NCI-H2196 treated with DMSO at 0.1 percent for 48 hours (cell line): ENCODE measurements at regions not wholly inside any gene's neighbourhood (a gene's known extent, or its start where the extent isn't known, plus 50 kb on each side); places are given as distances from the start of the nearest gene placed in this dataset.
"Not testable (repeated sequence)": the region's sequence is repeated elsewhere in the genome, so short reads cannot be mapped to it uniquely, and the experiment has no call there.

ENCODE experiments used
- DNase-seq: peaks from one replicate; lab custom pipeline; 2025; ENCODE audit not compliant: unreplicated experiment; lab: John Stamatoyannopoulos, UW

DNA sequence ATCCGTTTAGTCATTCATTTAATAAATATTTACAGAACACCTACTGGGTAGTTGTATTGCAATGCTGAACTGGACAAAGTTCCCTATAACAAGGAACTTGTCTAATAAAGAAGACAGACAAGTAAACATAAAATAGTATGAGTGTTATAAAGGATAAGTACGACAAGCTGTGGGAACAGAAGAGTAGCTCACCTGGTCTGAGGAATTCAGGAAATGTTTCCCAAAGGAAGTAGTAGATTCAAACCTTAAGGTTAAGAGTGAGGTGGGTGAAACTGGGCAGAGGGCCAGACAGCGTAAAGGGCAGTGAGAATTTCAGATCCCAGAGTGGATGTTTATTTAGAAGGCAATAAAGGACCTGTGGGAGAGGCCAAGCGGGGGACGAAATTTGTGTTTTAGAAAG lies 72.3 kb upstream of the CD2AP start:
- no peak for DNase-seq

DNA sequence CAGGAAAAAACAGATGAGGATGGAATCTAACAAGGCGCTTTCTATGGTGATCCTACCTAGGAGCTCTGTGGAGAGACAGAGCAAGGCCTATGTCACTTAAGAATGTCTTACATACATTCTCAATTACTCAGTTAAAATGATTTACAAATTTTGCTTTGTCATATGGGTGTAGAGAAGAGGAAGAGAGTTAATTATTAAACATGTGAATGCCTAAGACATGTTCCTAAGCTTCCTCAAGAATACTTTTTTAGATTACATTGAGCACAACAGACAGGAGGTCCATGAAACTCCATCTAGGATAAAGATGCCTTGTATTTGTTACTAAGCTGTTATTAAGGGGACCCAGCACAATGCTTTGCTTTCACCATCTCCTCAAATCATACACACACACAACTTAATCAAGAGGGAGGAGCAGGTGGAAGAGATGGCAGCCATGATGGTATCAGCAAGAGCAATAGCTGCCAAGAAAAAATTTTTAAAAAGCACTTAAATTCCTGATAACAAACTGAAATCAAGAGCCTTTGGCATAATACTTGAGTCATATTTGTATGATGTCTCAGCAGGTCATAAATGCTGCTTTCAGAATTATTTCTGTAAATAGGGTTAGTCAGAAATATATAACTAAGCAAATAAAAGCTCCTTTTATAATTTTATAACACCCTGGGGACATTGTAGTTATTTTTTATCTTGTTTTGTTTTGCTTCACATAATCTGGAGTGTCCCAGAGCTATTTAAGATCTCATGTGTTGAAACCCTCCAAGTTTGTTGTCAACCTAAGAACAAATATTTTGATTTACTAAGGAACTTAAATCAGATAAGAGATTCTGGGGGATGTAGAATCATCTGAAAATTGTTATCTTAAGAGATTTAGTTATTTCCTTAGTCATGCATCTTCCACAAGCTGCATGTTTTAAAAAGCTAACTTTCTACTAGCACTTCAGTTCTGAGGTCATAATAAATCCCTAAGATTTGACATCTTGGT lies 70.0 kb upstream of the CD2AP start:
- no peak for DNase-seq

DNA sequence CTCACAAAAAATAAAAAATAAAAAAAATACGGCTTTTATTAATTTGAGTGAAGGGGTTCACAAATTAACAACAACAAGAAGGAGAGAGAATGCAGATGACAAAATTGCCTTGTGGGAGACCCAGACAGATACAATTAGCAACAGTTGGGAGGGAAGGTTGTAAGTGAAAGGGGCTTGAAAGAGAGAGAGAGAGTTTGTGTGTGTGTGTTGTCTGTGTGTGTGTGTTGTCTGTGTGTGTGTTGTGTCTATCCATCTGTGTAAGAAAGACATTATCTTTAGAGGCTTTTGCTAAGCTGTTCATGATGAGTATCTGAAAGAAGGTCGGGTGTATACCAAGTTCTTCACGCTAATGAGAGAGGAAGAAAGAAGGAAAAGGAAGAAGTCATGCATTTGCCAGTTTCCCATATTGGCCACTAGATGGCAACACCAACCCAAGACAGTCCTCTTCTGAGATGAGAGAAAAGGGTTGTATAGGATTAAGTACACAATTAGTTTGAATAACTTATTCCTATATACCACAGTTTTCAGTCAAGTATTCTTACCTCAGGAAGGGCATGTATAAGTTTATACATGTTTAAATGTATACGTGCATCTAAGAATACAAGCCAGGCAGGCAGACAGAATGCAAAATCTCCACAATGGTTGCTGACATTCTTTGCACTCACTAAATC lies 63.7 kb upstream of the CD2AP start:
- peak; percentile 29 for DNase-seq

DNA sequence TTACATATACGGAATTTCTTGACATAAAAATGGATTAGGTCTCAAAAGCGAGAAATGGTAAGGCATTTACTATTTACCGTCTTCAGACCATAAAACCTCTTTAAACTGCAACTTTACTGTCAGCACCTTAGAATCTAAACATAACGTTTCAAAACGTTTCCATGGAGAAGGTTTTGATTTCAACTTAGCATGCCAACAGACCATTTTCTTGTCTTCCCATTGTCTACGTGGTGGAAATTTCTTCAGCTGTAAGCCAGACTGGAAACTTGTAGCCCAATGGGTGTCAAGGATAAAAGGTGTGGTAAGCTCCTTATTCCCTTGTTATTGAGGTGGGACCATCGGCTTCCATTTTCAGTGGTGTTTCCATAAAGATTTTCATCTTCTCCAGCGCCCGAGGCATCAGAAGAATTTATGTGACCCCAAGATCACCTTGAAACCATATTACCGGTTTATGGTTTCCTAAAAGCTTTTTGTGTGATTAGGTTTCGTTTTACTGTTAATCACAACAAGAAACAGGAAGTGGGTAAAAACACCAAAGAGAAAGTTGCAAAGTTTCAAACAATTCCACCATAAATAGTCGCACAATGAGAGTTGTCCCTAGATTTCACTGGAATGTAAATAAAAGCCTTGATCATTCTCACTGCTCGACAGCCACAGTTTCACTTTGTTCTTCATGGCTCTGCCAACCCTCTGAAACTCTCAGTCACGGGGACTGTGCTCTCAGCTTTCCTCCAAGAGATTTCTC lies 63.0 kb upstream of the CD2AP start:
- DNase-seq = no peak

DNA sequence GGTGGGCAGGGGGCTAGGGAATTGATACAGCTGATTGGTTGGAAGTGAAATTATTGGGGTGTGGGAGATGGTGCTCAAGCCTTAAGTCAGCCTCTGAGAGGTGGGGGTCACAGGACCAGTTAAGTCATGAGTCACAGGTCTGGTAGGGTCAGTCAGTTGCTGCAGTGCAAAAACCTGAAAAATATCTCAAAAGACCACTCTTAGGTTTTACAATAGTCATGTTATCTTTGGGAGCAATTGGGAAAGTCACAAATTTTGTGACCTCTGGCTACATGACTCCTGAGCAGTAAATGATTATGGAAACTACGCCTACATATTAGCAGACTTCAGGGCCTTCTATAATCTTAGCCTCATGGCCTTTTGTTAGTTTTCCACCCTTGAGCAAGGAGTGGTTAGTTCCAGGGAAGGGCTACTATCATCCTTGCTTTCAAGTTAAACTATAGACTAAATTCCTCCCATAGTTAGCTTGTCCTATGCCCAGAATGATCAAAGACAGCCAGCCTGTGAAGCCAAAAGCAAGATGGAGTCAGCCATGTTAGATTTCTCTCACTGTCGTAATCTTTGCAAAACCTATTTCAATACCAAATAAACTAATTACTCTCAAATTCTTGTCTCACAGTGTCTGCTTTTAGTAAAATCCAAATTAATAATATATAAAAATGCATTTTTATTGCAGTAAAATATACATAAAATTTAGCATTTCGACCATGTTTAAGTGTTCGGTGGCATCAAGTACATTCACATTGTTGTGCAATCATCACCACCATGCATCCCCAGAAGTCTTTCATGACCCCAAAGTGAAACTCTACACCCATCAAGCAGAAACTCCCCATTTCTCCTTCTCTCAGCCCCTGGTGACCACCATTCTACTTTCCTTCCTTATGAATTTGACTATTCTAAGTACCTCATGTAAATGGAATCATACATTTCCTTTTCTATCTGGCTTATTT lies 60.9 kb upstream of the CD2AP start:
- DNase-seq = no peak

DNA sequence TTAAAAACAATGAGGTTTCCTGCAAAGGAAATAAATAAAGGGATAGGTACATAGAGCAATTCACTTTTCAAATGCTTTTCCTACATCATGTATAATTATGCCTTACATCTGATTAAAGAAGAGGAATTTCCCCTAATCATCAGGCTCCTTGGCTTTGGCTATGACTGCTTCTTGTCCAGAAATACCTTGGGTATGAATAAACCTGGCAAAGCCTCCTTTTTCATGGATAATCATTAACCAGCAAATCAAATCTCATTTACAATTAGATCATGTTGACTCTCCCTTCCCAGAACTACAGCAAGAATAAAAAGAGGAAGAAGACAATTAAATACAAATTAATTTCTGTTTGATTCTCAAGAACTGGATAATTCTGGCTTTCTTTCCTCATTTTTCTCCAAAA lies 58.0 kb upstream of the CD2AP start:
- no peak for DNase-seq

DNA sequence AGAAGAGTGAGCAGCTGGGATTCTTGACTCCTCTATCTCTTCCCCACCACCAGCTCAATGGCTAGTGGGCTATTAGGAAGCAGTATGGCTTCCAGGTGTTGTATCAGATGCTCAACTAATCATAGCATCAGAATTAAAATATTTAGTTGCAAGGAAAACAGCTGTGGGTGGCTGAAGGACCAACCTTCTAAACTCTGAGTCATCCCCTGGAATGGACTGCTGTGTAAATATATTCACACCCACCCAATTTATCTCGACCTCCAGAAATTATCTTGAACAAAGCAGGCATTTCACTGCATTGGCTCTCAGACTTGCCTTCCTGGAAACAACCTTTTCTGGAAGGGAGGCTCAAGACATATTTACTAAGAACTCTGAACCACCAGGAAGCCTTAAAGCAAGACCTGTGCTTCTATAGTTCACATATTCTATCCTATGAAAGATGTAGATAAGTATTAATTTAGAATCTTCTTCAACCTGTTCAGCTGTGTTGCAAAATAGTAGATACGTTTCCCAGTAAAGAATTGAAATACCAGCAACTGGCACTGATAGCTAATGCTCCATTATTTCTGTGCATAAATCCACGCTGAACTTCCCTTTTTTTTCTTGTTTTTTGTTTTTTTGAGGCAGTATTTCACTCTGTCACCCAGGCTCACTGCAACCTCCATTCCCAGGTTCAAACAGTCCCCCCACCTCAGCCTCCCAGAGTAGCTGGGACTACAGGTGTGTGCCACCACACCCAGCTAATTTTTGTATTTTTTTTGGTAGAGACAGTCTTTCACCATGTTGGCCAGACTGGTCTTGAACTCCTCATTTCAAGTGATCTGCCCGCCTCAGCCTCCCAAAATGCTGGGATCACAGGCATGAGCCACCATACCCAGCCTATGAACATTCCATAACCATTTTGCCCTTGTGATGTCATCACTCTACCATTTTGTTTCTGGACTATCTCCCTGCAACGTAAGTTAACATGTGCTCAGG lies 56.9 kb upstream of the CD2AP start:
- DNase-seq = no peak

DNA sequence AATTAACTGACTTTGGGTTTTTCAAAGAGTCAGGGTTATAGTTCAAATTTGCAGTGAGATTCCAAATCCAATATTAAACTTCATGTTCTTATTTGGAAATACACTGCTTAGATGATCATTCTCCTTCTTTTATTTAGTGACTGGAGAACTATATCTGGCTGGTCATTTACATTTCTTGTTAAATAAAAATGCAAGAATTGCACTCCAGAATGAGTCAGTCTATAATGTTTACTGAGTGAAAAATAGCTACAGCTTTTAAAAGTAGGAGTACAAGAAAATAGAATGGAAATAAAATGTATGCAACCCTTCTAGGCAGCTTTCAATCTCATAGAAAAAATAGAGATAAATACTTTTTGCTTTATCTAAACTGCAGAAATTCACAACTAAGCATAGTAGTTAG lies 54.5 kb upstream of the CD2AP start:
- DNase-seq = no peak

DNA sequence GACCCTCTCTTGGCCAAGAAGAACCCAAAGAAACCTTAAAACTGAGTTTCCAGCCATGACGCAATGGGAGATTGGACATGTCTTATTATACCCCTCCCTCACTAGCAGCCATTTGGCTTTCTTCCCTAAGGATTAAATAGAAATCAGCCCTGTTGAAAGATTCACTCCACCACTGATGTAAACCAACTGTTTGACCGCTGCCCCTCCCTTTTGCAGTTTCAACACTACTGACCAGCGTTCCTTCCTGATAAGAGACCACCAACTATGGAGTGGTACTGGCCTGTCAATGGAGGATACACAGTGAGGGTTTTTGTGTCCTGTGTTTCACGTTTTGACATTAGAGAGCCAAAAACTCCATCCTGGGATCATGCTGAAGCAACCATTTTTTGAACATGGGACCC lies 53.2 kb upstream of the CD2AP start:
- no peak for DNase-seq

DNA sequence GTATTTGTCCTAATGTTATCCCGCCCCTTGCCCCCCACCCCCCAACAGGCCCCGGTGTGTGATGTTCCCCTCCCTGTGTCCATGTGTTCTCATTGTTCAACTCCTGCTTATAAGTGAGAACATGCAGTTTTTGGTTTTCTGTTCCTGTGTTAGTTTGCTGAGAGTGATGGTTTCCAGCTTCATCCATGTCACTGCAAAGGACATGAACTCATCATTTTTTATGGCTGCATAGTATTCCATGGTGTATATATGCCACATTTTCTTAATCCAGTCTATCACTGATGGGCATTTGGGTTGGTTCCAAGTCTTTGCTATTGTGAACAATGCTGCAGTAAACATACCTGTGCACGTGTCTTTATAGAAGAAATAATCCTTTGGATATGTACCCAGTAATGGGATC lies 51.9 kb upstream of the CD2AP start:
- not testable (repeated sequence) for DNase-seq

DNA sequence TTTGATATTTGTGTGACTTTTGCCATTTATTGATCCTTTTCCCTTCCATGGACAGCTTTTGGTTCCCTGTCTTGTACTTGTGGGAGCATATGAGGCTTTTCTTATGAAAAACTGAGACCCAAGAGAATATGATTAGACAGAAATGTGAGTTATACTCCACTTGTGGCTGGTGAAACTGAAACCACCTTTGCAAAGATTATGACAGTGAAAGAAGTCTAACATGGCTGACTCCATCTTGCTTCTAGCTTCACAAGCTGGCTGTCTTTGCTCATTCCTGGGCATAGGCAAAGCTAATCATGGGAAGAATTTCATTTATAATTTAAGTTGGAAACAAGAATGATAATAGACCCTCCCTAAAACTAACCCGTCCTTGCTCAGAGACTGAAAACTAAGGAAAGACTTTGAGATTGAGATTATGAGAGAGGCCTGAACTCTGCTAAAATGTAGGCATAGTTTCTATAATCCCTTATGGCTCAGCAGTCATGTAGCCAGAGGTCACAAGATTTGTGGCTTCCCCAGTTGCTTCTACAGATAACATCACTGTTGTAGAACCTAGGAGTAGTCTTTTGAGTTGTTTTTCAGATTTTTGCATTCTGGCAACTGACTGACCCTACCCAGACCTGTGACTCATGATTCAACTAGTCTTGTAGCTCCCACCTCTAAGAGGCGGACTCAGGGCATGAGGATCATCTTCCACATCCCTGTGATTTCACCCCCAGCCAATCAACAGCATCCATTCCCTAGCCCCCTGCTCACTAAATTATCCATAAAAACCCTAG lies 50.9 kb upstream of the CD2AP start:
- no peak for DNase-seq

DNA sequence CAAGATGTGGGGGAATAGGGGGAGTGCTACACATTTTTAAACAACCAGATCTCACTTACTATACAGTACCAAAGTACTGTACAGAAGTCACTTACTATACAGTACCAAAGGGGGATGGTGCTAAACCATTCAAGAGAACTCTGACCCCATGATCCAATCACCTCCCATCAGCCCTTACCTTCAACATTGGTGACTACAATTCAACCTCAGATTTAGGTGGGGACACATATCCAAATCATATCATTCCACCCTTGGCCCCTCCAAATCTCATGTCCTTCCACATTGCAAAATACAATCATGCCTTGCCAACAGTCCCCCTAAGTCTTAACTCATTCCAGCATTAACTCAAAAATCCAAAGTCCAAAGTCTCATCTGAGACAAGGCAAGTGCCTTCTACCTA lies 49.9 kb upstream of the CD2AP start:
- no peak for DNase-seq
